Spleen (tissue), 11 donors: ENCODE measurements at regions not wholly inside any gene's neighbourhood (a gene's known extent, or its start where the extent isn't known, plus 50 kb on each side); places are given as distances from the start of the nearest gene placed in this dataset.
"Not testable (repeated sequence)": the region's sequence is repeated elsewhere in the genome, so short reads cannot be mapped to it uniquely, and the experiment has no call there.

ENCODE experiments used
- DNase-seq: peaks from one replicate; pipeline ENCODE4 v3.0.0-alpha.2; 2020
- H3K27ac ChIP-seq, 8 donors: fragments of 200-600 bp; sonication (generic) in 7 of 8; 1 replicate in 4 of 8; 2 replicates in 4 of 8; pipeline versions ENCODE4 v1.5.0 to v1.8.0; 2016 to 2021; ENCODE audit warnings: inconsistent platforms in 4 of 8, mild to moderate bottlenecking in 4 of 8, moderate library complexity in 1 of 8
- H3K27me3 ChIP-seq, 7 donors: fragments of 200-600 bp; sonication (generic) in 6 of 7; replicated peaks in 1 of 7; 1 replicate in 4 of 7; 2 replicates in 3 of 7; pipeline versions ENCODE4 v1.5.0 to v1.8.0; 2016 to 2021; ENCODE audit warnings: inconsistent platforms in 3 of 7, mild to moderate bottlenecking in 1 of 7
- H3K36me3 ChIP-seq, 6 donors: fragments of 200-600 bp; sonication (generic) in 5 of 6; 1 replicate in 4 of 6; 2 replicates in 2 of 6; pipeline versions ENCODE4 v1.5.0 to v1.8.0; 2016 to 2021; ENCODE audit warnings: inconsistent platforms in 2 of 6
- H3K4me1 ChIP-seq, 6 donors: fragments of 200-600 bp; sonication (generic) in 5 of 6; 1 replicate in 3 of 6; 2 replicates in 3 of 6; pipeline versions ENCODE4 v1.5.0 to v1.8.0; 2016 to 2021; ENCODE audit warnings: inconsistent platforms in 3 of 6
- H3K4me3 ChIP-seq, 8 donors: fragments of 200-600 bp; sonication (generic) in 7 of 8; 1 replicate in 4 of 8; 2 replicates in 4 of 8; pipeline versions ENCODE4 v1.5.0 to v1.8.0; 2016 to 2021; ENCODE audit warnings: inconsistent platforms in 4 of 8, mild to moderate bottlenecking in 4 of 8, moderate library complexity in 2 of 8
- H3K9me3 ChIP-seq, 8 donors: fragments of 200-600 bp; sonication (generic) in 7 of 8; 1 replicate in 4 of 8; 2 replicates in 4 of 8; pipeline versions ENCODE4 v1.5.0 to v1.8.0; 2016 to 2021; ENCODE audit warnings: inconsistent platforms in 4 of 8
- CTCF ChIP-seq, 11 experiments: fragments of 200-600 bp in 7 of 11; fragments of 450-650 bp in 4 of 11; sonication (generic) in 4 of 11; IDR thresholded peaks in 8 of 11; conservative IDR thresholded peaks in 3 of 11; 1 replicate in 7 of 11; 2 replicates in 4 of 11; pipeline versions ENCODE4 v1.4.0 to v1.8.0; 2016 to 2021; ENCODE audit warnings: antibody characterized with exemption in 11 of 11, inconsistent platforms in 4 of 11, mild to moderate bottlenecking in 1 of 11
- POLR2A ChIP-seq, 3 donors: fragments of 450-650 bp; IDR thresholded peaks; one replicate each; pipeline ENCODE4 v1.5.1; 2017; ENCODE audit warnings: antibody characterized with exemption in 3 of 3, mild to moderate bottlenecking in 1 of 3
- POLR2AphosphoS5 ChIP-seq, 3 donors: sonication (generic); formaldehyde crosslinking; IDR thresholded peaks; one replicate each; pipeline ENCODE4 v1.5.1; 2017; ENCODE audit warnings: antibody characterized with exemption in 3 of 3
- WGBS, 5 donors: extraction: QIAGEN DNeasy Blood & Tissue Kit in 3 of 5; methylation state at CpG; one replicate each; pipeline versions ENCODE4 v1.1.5 to v1.1.7; 2013 to 2018; 5-methylcytosine and 5-hydroxymethylcytosine counted together
- intact Hi-C: fragments of 100-400 bp; cut with DNase I; formaldehyde crosslinking; loops from one replicate; pipeline ENCODE4 v1.15.0; 2023; ENCODE audit warnings: low total_unique reads
- donor health status: healthy with polysubstance abuse.
- donor health status: DM: no; HTN: no; CAD: no; lungs with moderate emphysema.
- donor health status: DM: no; HTN: no; CAD: no.
- donor health status: Bipolar disorder and iron deficiency.
- donor health status: healthy.
- donor health status: DM: no; HTN: no; CAD: no.
- donor health status: DM: yes; HTN: yes; CAD: no.

GRCh38 chr5:93682471-93683404 is 58.7 kb downstream of the POU5F2 start:
- H3K9me3 ChIP-seq, H3K27ac ChIP-seq, DNase-seq, H3K4me3 ChIP-seq, H3K36me3 ChIP-seq, H3K4me1 ChIP-seq, intact Hi-C loops, H3K27me3 ChIP-seq: not testable (repeated sequence)
- WGBS, 5 donors = 90 to 93% (median 93%) methylated on average over 8 of the region's 8 CpGs

- no peaks in the 10 kb centered on the region for H3K9me3 ChIP-seq
- H3K36me3 ChIP-seq = peaks cover 0 to 6% (median 0%) of the 10 kb centered on the region in 6 donors
- TF ChIP-seq CTCF (IDR thresholded peaks at IDR 0.05 in 8 of 11, conservative IDR thresholded peaks at IDR 0.05 in 3 of 11) (no peak), POLR2AphosphoS5 (IDR thresholded peaks at IDR 0.05) (no peak), POLR2A (IDR thresholded peaks at IDR 0.05) (no peak)
- no peak overlapping the region for H3K27ac ChIP-seq
- WGBS, 5 donors = 84 to 95% (median 87%) methylated on average over 3 of the region's 3 CpGs
- DNase-seq = no peak
- peaks cover 0 to 5% (median 2%) of the 10 kb centered on the region in 6 donors for H3K4me1 ChIP-seq
- intact Hi-C loops = no loop called here
- no peak overlapping the region for H3K4me3 ChIP-seq
- no peaks in the 10 kb centered on the region for H3K27me3 ChIP-seq
Observed at GRCh38 chr5:93681432-93681831, 60.0 kb downstream of the POU5F2 start.

- Histone ChIP-seq H3K4me3 (no peak overlapping the region), H3K9me3 (no peaks in the 10 kb centered on the region), H3K27me3 (no peaks in the 10 kb centered on the region), H3K4me1 (peaks cover 0 to 26% (median 5%) of the 10 kb centered on the region in 6 donors), H3K36me3 (peaks cover 0 to 6% (median 0%) of the 10 kb centered on the region in 6 donors), H3K27ac (peak overlapping the region in 2 of 8 donors; percentile 5 to 8)
- 68 to 85% (median 77%) methylated on average over 7 of the region's 7 CpGs for whole genome bisulfite sequencing, 5 donors
- intact Hi-C loops = no loop called here
- TF ChIP-seq POLR2AphosphoS5 (IDR thresholded peaks at IDR 0.05) = no peak
- TF ChIP-seq POLR2A (IDR thresholded peaks at IDR 0.05) = no peak
- no peak for TF ChIP-seq CTCF (IDR thresholded peaks at IDR 0.05 in 8 of 11, conservative IDR thresholded peaks at IDR 0.05 in 3 of 11)
- DNase-seq = no peak
Observed at GRCh38 chr5:93677359-93677891, 64.0 kb downstream of the POU5F2 start.

- H3K27me3 ChIP-seq = no peaks in the 10 kb centered on the region
- 74 to 82% (median 81%) methylated on average over 5 of the region's 5 CpGs for WGBS, 5 donors
- H3K36me3 ChIP-seq = peaks cover 0 to 6% (median 0%) of the 10 kb centered on the region in 6 donors
- DNase-seq = no peak
- TF ChIP-seq POLR2AphosphoS5 (IDR thresholded peaks at IDR 0.05) = no peak
- no peak for TF ChIP-seq POLR2A (IDR thresholded peaks at IDR 0.05)
- TF ChIP-seq CTCF (IDR thresholded peaks at IDR 0.05 in 8 of 11, conservative IDR thresholded peaks at IDR 0.05 in 3 of 11) = no peak
- peaks cover 0 to 26% (median 5%) of the 10 kb centered on the region in 6 donors for H3K4me1 ChIP-seq
- H3K9me3 ChIP-seq = no peaks in the 10 kb centered on the region
- intact Hi-C loops = no loop called here
- H3K4me3 ChIP-seq = no peak overlapping the region
- peak overlapping the region in 2 of 8 donors; percentile 7 to 8 for H3K27ac ChIP-seq
Observed at GRCh38 chr5:93676704-93677103, 64.7 kb downstream of the POU5F2 start.
